IPS-20b (cell line): ENCODE measurements at regions not wholly inside any gene's neighbourhood (a gene's known extent, or its start where the extent isn't known, plus 50 kb on each side); places are given as distances from the start of the nearest gene placed in this dataset.

ENCODE experiments used
- H3K27ac ChIP-seq: one replicate; pipeline ENCODE4 v1.5.1; 2013; ENCODE audit warnings: low read length
- H3K27me3 ChIP-seq: 2 replicates; pipeline ENCODE4 v1.6.1; 2013; ENCODE audit warnings: mild to moderate bottlenecking, low read length, inconsistent platforms; ENCODE audit not compliant: insufficient read depth
- H3K36me3 ChIP-seq: 2 replicates; pipeline ENCODE4 v1.6.1; 2013; ENCODE audit warnings: low read depth, mild to moderate bottlenecking, inconsistent platforms, low read length, moderate library complexity; ENCODE audit not compliant: insufficient read depth
- H3K4me1 ChIP-seq: 2 replicates; pipeline ENCODE4 v1.6.1; 2013; ENCODE audit warnings: mild to moderate bottlenecking, control low read depth, inconsistent platforms, low read length, moderate library complexity; ENCODE audit not compliant: insufficient read depth
- H3K4me3 ChIP-seq: 2 replicates; pipeline ENCODE4 v1.5.1; 2013; ENCODE audit warnings: mild to moderate bottlenecking, low read length, inconsistent platforms
- H3K9ac ChIP-seq: 2 replicates; pipeline ENCODE4 v1.6.1; 2013; ENCODE audit warnings: low read depth, mild to moderate bottlenecking, inconsistent platforms, low read length, moderate library complexity
- H3K9me3 ChIP-seq: 2 replicates; pipeline ENCODE4 v1.6.1; 2013; ENCODE audit warnings: mild to moderate bottlenecking, low read depth, low read length, inconsistent platforms; ENCODE audit not compliant: insufficient read depth

- H3K27me3 ChIP-seq = 0 out of 2 replicates have a peak, but pooled peaks cover 6% of the 10 kb centered on the region
- no peak overlapping the region for H3K4me3 ChIP-seq
- no peaks in the 10 kb centered on the region for H3K4me1 ChIP-seq
- H3K9ac ChIP-seq = no peak overlapping the region
- H3K9me3 ChIP-seq = no peaks in the 10 kb centered on the region
- no peaks in the 10 kb centered on the region for H3K36me3 ChIP-seq
- H3K27ac ChIP-seq = no peak overlapping the region
Measured at GRCh38 chr9:85258236-85258635, 483.5 kb downstream of the AGTPBP1 start.

- Histone ChIP-seq H3K4me1 (no peaks in the 10 kb centered on the region), H3K27ac (no peak overlapping the region), H3K9me3 (no peaks in the 10 kb centered on the region), H3K4me3 (no peak overlapping the region), H3K36me3 (no peaks in the 10 kb centered on the region), H3K9ac (no peak overlapping the region), H3K27me3 (no peaks in the 10 kb centered on the region)
Measured at GRCh38 chr9:85249313-85249621, 492.5 kb downstream of the AGTPBP1 start.

GRCh38 chr9:85248514-85249312 is 493.0 kb downstream of the AGTPBP1 start:
- H3K27ac ChIP-seq = no peak overlapping the region
- H3K4me1 ChIP-seq = no peaks in the 10 kb centered on the region
- no peaks in the 10 kb centered on the region for H3K9me3 ChIP-seq
- no peaks in the 10 kb centered on the region for H3K36me3 ChIP-seq
- H3K27me3 ChIP-seq = no peaks in the 10 kb centered on the region
- no peak overlapping the region for H3K9ac ChIP-seq
- H3K4me3 ChIP-seq = no peak overlapping the region

GRCh38 chr9:85246541-85246940 is 495.2 kb downstream of the AGTPBP1 start:
- no peaks in the 10 kb centered on the region for H3K4me1 ChIP-seq
- no peak overlapping the region for H3K9ac ChIP-seq
- no peaks in the 10 kb centered on the region for H3K27me3 ChIP-seq
- H3K9me3 ChIP-seq = no peaks in the 10 kb centered on the region
- no peak overlapping the region for H3K4me3 ChIP-seq
- no peak overlapping the region for H3K27ac ChIP-seq
- H3K36me3 ChIP-seq = no peaks in the 10 kb centered on the region

- H3K27ac ChIP-seq = no peak overlapping the region
- H3K4me3 ChIP-seq = no peak overlapping the region
- no peaks in the 10 kb centered on the region for H3K4me1 ChIP-seq
- no peak overlapping the region for H3K9ac ChIP-seq
- no peaks in the 10 kb centered on the region for H3K36me3 ChIP-seq
- no peaks in the 10 kb centered on the region for H3K27me3 ChIP-seq
- H3K9me3 ChIP-seq = no peaks in the 10 kb centered on the region
Measured at GRCh38 chr9:85244856-85245255, 496.9 kb downstream of the AGTPBP1 start.

- no peaks in the 10 kb centered on the region for H3K36me3 ChIP-seq
- H3K9ac ChIP-seq = no peak overlapping the region
- H3K27ac ChIP-seq = no peak overlapping the region
- H3K4me1 ChIP-seq = no peaks in the 10 kb centered on the region
- H3K9me3 ChIP-seq = no peaks in the 10 kb centered on the region
- no peaks in the 10 kb centered on the region for H3K27me3 ChIP-seq
- H3K4me3 ChIP-seq = no peak overlapping the region
Measured at GRCh38 chr9:85243977-85244376, 497.8 kb downstream of the AGTPBP1 start.

- Histone ChIP-seq H3K9ac (no peak overlapping the region), H3K36me3 (no peaks in the 10 kb centered on the region), H3K4me3 (no peak overlapping the region), H3K4me1 (peaks cover 2% of the 10 kb centered on the region; the same call in 1 of the 2 replicates), H3K27me3 (no peaks in the 10 kb centered on the region), H3K9me3 (no peaks in the 10 kb centered on the region), H3K27ac (no peak overlapping the region)
Measured at GRCh38 chr9:85237478-85237877, 504.3 kb downstream of the AGTPBP1 start.

GRCh38 chr9:85230081-85230480 is 511.7 kb downstream of the AGTPBP1 start:
- Histone ChIP-seq H3K27me3 (no peaks in the 10 kb centered on the region), H3K4me3 (no peak overlapping the region), H3K36me3 (no peaks in the 10 kb centered on the region), H3K27ac (no peak overlapping the region), H3K9me3 (no peaks in the 10 kb centered on the region), H3K4me1 (peaks cover 3% of the 10 kb centered on the region; the same call in 1 of the 2 replicates), H3K9ac (no peak overlapping the region)

GRCh38 chr9:85228111-85228855 is 513.5 kb downstream of the AGTPBP1 start:
- peaks cover 3% of the 10 kb centered on the region; the same call in 1 of the 2 replicates for H3K4me1 ChIP-seq
- no peak overlapping the region for H3K27ac ChIP-seq
- no peaks in the 10 kb centered on the region for H3K9me3 ChIP-seq
- H3K36me3 ChIP-seq = no peaks in the 10 kb centered on the region
- H3K27me3 ChIP-seq = no peaks in the 10 kb centered on the region
- no peak overlapping the region for H3K9ac ChIP-seq
- no peak overlapping the region for H3K4me3 ChIP-seq

- Histone ChIP-seq H3K4me3 (no peak overlapping the region), H3K4me1 (no peaks in the 10 kb centered on the region), H3K27ac (no peak overlapping the region), H3K27me3 (no peaks in the 10 kb centered on the region), H3K36me3 (no peaks in the 10 kb centered on the region), H3K9me3 (no peaks in the 10 kb centered on the region), H3K9ac (no peak overlapping the region)
Measured at GRCh38 chr9:85225180-85225579, 516.6 kb downstream of the AGTPBP1 start.

- Histone ChIP-seq H3K4me3 (no peak overlapping the region), H3K9me3 (no peaks in the 10 kb centered on the region), H3K36me3 (no peaks in the 10 kb centered on the region), H3K27ac (no peak overlapping the region), H3K27me3 (no peaks in the 10 kb centered on the region), H3K4me1 (no peaks in the 10 kb centered on the region), H3K9ac (no peak overlapping the region)
Measured at GRCh38 chr9:85224729-85225128, 517.0 kb downstream of the AGTPBP1 start.

- H3K27ac ChIP-seq = no peak overlapping the region
Measured at GRCh38 chr9:85224301-85224700, 517.5 kb downstream of the AGTPBP1 start.

More at GRCh38 chr9:85224301-85224700, 517.5 kb downstream of the AGTPBP1 start:
- Histone ChIP-seq H3K27me3 (no peaks in the 10 kb centered on the region), H3K36me3 (no peaks in the 10 kb centered on the region), H3K9me3 (no peaks in the 10 kb centered on the region), H3K4me3 (no peak overlapping the region), H3K9ac (no peak overlapping the region), H3K4me1 (no peaks in the 10 kb centered on the region)
